HepG2 (cell line): ENCODE measurements at regions not wholly inside any gene's neighbourhood (a gene's known extent, or its start where the extent isn't known, plus 50 kb on each side); places are given as distances from the start of the nearest gene placed in this dataset.

Experiments used
- ATAC-seq: fragments of 200-7000 bp; cut with Tn5 transposase; 3 replicates; pipeline ENCODE4 v1.9.1; 2020; ENCODE audit warnings: mild to moderate bottlenecking, moderate library complexity
- BruUV-seq: library from RNA; stranded (reverse); fragments of 400-500 nt; replicated peaks from 2 replicates; lab custom pipeline; 2021; lab: Mats Ljungman, UMichigan
- CTCF ChIA-PET: fragments of 300-600 bp; formaldehyde crosslinking; extraction: SDS; loops from one replicate; lab custom pipeline; 2021; ENCODE audit warnings: low total read pairs, inconsistent platforms, low intra/inter-chr PET ratio; lab: Yijun Ruan, JAX
- POLR2A ChIA-PET: fragments of 350-600 bp; sonication (Branson Sonifier 250); formaldehyde crosslinking; loops from one replicate; lab custom pipeline; 2020; ENCODE audit warnings: antibody characterized with exemption, inconsistent platforms; lab: Yijun Ruan, JAX
- DNase-seq: peaks from one replicate; pipeline ENCODE4 v3.0.0-alpha.2; 2015; ENCODE audit warnings: low spot score
- FAIRE-seq: peaks from 3 replicates; lab custom pipeline; 2011; peaks lifted over from hg19 to GRCh38; lab: Jason Lieb, UNC
- H2AFZ ChIP-seq: one replicate; pipeline ENCODE4 v1.6.1; 2011; ENCODE audit warnings: low read length, inconsistent platforms
- H3K27ac ChIP-seq: fragments of 300-600 bp; 3 replicates; pipeline ENCODE4 v1.8.0; 2011; ENCODE audit warnings: mixed run types, mild to moderate bottlenecking, mixed read lengths, low read length, inconsistent platforms; ENCODE audit not compliant: insufficient read depth; ENCODE audit errors: extremely low read length
- H3K27me3 ChIP-seq, 2 experiments: fragments of 200-600 bp in 1 of 2; 2 replicates in 1 of 2; 3 replicates in 1 of 2; pipeline versions ENCODE4 v1.6.0 to v1.8.0; 2011; ENCODE audit warnings: low read length in 2 of 2, mild to moderate bottlenecking in 2 of 2, moderate library complexity in 2 of 2, inconsistent platforms in 1 of 2; ENCODE audit not compliant: insufficient read depth in 2 of 2, control insufficient read depth in 1 of 2
- H3K36me3 ChIP-seq, 2 experiments: fragments of 200-600 bp in 1 of 2; replicated peaks in 1 of 2; 2 replicates in 1 of 2; 3 replicates in 1 of 2; pipeline versions ENCODE4 v1.5.1 to v1.8.0; 2011; ENCODE audit warnings: low read length in 2 of 2, inconsistent platforms in 1 of 2; ENCODE audit not compliant: insufficient read depth in 2 of 2, control insufficient read depth in 1 of 2
- H3K4me1 ChIP-seq: 2 replicates; pipeline ENCODE4 v1.5.1; 2012; ENCODE audit warnings: low read length, inconsistent platforms; ENCODE audit not compliant: insufficient read depth
- H3K4me2 ChIP-seq: 2 replicates; pipeline ENCODE4 v1.6.0; 2011; ENCODE audit warnings: low read depth, low read length, inconsistent platforms
- H3K4me3 ChIP-seq, 3 experiments: fragments of 200-600 bp in 1 of 3; sonication (generic), shearing (Covaris generic) in 1 of 3; replicated peaks in 1 of 3; 2 replicates each; pipeline ENCODE4 v1.5.1; 2011 to 2016; ENCODE audit warnings: low read length in 3 of 3, inconsistent platforms in 2 of 3, low read depth in 2 of 3, mild to moderate bottlenecking in 2 of 3, control low read depth in 1 of 3, mixed read lengths in 1 of 3; ENCODE audit not compliant: insufficient read depth in 1 of 3
- H3K79me2 ChIP-seq: one replicate; pipeline ENCODE4 v1.6.1; 2011; ENCODE audit warnings: low read length, inconsistent platforms; ENCODE audit not compliant: insufficient read depth
- H3K9ac ChIP-seq: 2 replicates; pipeline ENCODE4 v1.6.0; 2011; ENCODE audit warnings: mild to moderate bottlenecking, low read depth, low read length, inconsistent platforms; ENCODE audit not compliant: insufficient read depth
- H3K9me3 ChIP-seq: 2 replicates; pipeline ENCODE4 v1.5.1; 2012; ENCODE audit warnings: mild to moderate bottlenecking, low read length
- H4K20me1 ChIP-seq: 2 replicates; pipeline ENCODE4 v1.6.0; 2011; ENCODE audit warnings: inconsistent platforms, mild to moderate bottlenecking, low read length, moderate library complexity; ENCODE audit not compliant: insufficient read depth
- CCDC6 ChIP-seq: sonication (generic); formaldehyde crosslinking; IDR thresholded peaks from 2 replicates; pipeline ENCODE4 v1.8.1; 2022; ENCODE audit warnings: mild to moderate bottlenecking, missing genetic modification reagents, moderate library complexity
- DDIT3 ChIP-seq: sonication (generic); formaldehyde crosslinking; IDR thresholded peaks from 2 replicates; pipeline ENCODE4 v1.4.0; 2020; ENCODE audit warnings: mild to moderate bottlenecking, missing genetic modification reagents
- DNMT1 ChIP-seq: sonication (generic); formaldehyde crosslinking; IDR thresholded peaks from 2 replicates; pipeline ENCODE4 v1.5.1; 2020; ENCODE audit warnings: mild to moderate bottlenecking, missing genetic modification reagents
- HNF4A ChIP-seq: sonication (generic); formaldehyde crosslinking; IDR thresholded peaks from 2 replicates; pipeline ENCODE4 v1.4.0; 2020; ENCODE audit warnings: missing genetic modification reagents
- ZFP90 ChIP-seq: sonication (generic); formaldehyde crosslinking; IDR thresholded peaks from 2 replicates; pipeline ENCODE4 v1.8.0; 2022; ENCODE audit warnings: missing genetic modification reagents, mild to moderate bottlenecking, inconsistent platforms, borderline replicate concordance
- ZNF350 ChIP-seq: sonication (generic); formaldehyde crosslinking; IDR thresholded peaks from 2 replicates; pipeline ENCODE4 v1.4.0; 2020; ENCODE audit warnings: mild to moderate bottlenecking, low read depth, missing genetic modification reagents, borderline replicate concordance
- ZNF414 ChIP-seq: sonication (generic); formaldehyde crosslinking; IDR thresholded peaks from 2 replicates; pipeline ENCODE4 v1.5.0; 2020; ENCODE audit warnings: missing genetic modification reagents
- ZNF775 ChIP-seq: sonication (generic); formaldehyde crosslinking; IDR thresholded peaks from 2 replicates; pipeline ENCODE4 v1.4.0; 2020; ENCODE audit warnings: missing genetic modification reagents, mild to moderate bottlenecking, moderate library complexity, borderline replicate concordance
- ZNF782 ChIP-seq: sonication (generic); formaldehyde crosslinking; IDR thresholded peaks from 2 replicates; pipeline ENCODE4 v1.4.0; 2020; ENCODE audit warnings: missing genetic modification reagents, mild to moderate bottlenecking, borderline replicate concordance
- ZNF816 ChIP-seq: sonication (generic); formaldehyde crosslinking; IDR thresholded peaks from 2 replicates; pipeline ENCODE4 v1.8.0; 2022; ENCODE audit warnings: missing genetic modification reagents, mild to moderate bottlenecking, borderline replicate concordance
- WGBS: methylation state at CpG from one replicate; pipeline ENCODE4 v1.1.6; 2017; ENCODE audit warnings: low lambda C conversion rate; 5-methylcytosine and 5-hydroxymethylcytosine counted together
- in situ Hi-C: cut with HindIII; loops from 2 replicates; pipeline ENCODE4 v1.10.0; 2017; ENCODE audit warnings: low pct_unique_long_range_greater_than_20kb; ENCODE audit not compliant: extremely low pct_ligation_motif_present
- intact Hi-C: fragments of 100-400 bp; cut with micrococcal nuclease; formaldehyde crosslinking; loops from one replicate; pipeline ENCODE4 v1.10.0; 2022; ENCODE audit not compliant: unreplicated experiment

- no peak overlapping the region for H3K4me2 ChIP-seq
- POLR2A ChIA-PET = no interaction called here
- peaks cover 7% of the 10 kb centered on the region; the same call in 1 of the 2 replicates for H3K4me1 ChIP-seq
- DNase-seq = no peak
- peaks cover 0 to 20% of the 10 kb centered on the region in 2 experiments; a peak in 3 of 5 replicates for H3K27me3 ChIP-seq
- H3K36me3 ChIP-seq = no peaks in the 10 kb centered on the region
- H3K4me3 ChIP-seq = no peak overlapping the region
- TF ChIP-seq DNMT1 (CRISPR knock-in tag) (no peak), ZNF414 (no peak), CCDC6 (no peak), ZNF775 (CRISPR knock-in tag) (no peak), DDIT3 (no peak)
- TF ChIP-seq, all 625 proteins: peak for 0
- intact Hi-C loops (no loop called here), in situ Hi-C loops (no loop called here)
- Histone ChIP-seq H4K20me1 (no peaks in the 10 kb centered on the region), H3K9ac (no peak overlapping the region), H3K79me2 (no peaks in the 10 kb centered on the region), H3K9me3 (no peaks in the 10 kb centered on the region), H3K27ac (no peak overlapping the region), H2AFZ (no peak overlapping the region)
- 36% methylated on average over 1 of the region's 1 CpG for WGBS
- CTCF ChIA-PET = no interaction called here
- ATAC-seq = no peak
- no peak for FAIRE-seq
- BruUV-seq = no TSS peak
Measured at GRCh38 chr5:133790898-133791297, 177.5 kb downstream of the C5orf15 start.

GRCh38 chr5:133789428-133789827 lies 177.1 kb upstream of the FSTL4 start:
- DNase-seq (no peak), FAIRE-seq (no peak), ATAC-seq (no peak)
- H3K79me2 ChIP-seq = no peaks in the 10 kb centered on the region
- H3K9me3 ChIP-seq = no peaks in the 10 kb centered on the region
- intact Hi-C loops (no loop called here), in situ Hi-C loops (no loop called here)
- H3K27me3 ChIP-seq = peaks cover 0 to 23% of the 10 kb centered on the region in 2 experiments; a peak in 3 of 5 replicates
- TF ChIP-seq ZNF782 (CRISPR knock-in tag) = no peak
- 0 out of 2 replicates have a peak, but pooled peaks have one; percentile 9 for TF ChIP-seq HNF4A (CRISPR knock-in tag)
- TF ChIP-seq ZFP90 (CRISPR knock-in tag) = no peak
- no peak for TF ChIP-seq ZNF350 (CRISPR knock-in tag)
- TF ChIP-seq ZNF816 = no peak
- H3K4me1 ChIP-seq = peaks cover 7% of the 10 kb centered on the region; the same call in 1 of the 2 replicates
- WGBS = 0% methylated on average over 3 of the region's 3 CpGs
- no peak overlapping the region for H3K4me3 ChIP-seq
- ChIA-PET CTCF (no interaction called here), POLR2A (no interaction called here)
- H3K9ac ChIP-seq = no peak overlapping the region
- H2AFZ ChIP-seq = no peak overlapping the region
- H3K36me3 ChIP-seq = no peaks in the 10 kb centered on the region
- no peak overlapping the region for H3K27ac ChIP-seq
- no peak overlapping the region for H3K4me2 ChIP-seq
- no TSS peak for BruUV-seq
- no peaks in the 10 kb centered on the region for H4K20me1 ChIP-seq
